Activated T-cell treated with anti-CD3 and anti-CD28 coated beads for 24 hours (primary cell): ENCODE measurements at regions not wholly inside any gene's neighbourhood (a gene's known extent, or its start where the extent isn't known, plus 50 kb on each side); places are given as distances from the start of the nearest gene placed in this dataset.
"Not testable (repeated sequence)": the region's sequence is repeated elsewhere in the genome, so short reads cannot be mapped to it uniquely, and the experiment has no call there.

Experiments
- DNase-seq: peaks from one replicate; pipeline ENCODE4 v3.0.0-alpha.2; 2020; ENCODE audit warnings: low read depth

- DNase-seq, result no peak
These were observed 90.8 kb downstream of the ARL4C start for GRCh38 chr2:234406085-234406484.

GRCh38 chr2:234405462-234405861 is 91.4 kb downstream of the ARL4C start:
- DNase-seq, result no peak

GRCh38 chr2:234404957-234405356 is 91.9 kb downstream of the ARL4C start:
- no peak for DNase-seq

DNA sequence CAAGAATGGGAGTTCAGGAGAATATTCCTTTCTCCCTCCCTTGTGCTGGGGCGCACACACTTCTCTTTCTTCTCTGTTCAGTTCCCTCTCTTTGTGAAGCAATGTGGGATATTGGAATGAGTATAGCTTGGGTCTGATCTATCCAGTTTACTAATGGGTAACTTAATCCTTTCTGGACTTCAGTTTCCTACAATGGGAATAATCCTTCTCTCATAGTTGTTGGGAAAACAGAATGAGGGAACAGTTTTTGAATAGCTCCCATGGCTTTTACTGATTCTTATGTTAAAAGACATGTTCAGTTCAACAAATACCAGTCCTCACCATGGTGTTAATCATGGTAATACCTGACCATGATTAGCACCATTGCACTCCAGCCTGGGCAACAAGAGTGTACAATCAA is 93.1 kb downstream of the ARL4C start:
- no peak for DNase-seq

- DNase-seq, result no peak
These were observed 93.8 kb downstream of the ARL4C start for GRCh38 chr2:234403074-234403473.

DNA sequence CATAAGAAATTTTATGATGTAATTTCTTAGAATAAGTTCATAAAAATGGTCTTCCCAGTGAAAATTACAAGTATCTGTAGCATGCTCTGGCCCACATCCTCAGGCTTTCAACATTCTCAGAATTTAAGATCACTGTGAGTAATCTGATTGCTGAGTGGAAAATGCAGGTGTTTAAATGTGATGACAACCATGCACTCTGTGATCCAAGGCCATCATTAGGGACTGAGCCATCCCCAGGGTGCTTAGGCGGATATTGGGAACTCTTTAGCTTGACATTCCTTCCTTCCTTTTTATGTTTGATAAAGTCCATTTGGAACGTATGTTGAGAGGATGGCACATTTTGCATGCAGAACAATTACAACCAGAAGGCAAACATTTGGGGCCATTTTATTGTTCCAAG is 95.5 kb downstream of the ARL4C start:
- no peak for DNase-seq

- DNase-seq, result no peak
These were observed 97.2 kb downstream of the ARL4C start for GRCh38 chr2:234399451-234400246.

DNA sequence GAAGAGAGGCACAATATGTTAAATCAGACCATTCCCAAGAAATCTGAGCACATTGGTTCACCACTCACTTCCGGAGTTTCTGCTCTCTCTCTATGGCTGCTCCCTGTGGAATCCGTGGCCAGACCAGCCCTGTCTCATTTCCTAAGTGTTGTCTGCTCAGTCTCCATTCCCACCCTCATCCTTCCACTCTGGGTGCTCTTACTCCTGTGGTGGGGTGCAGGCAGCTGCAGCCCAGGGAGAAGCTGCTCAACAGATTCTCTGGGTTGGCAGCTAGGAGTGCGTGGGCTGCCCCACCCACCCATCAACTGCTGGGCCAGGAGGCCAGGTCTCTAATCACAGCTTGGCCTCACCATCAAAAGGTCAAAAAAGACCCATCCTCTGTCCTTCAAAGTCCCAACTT is 98.3 kb downstream of the ARL4C start:
- no peak for DNase-seq

DNA sequence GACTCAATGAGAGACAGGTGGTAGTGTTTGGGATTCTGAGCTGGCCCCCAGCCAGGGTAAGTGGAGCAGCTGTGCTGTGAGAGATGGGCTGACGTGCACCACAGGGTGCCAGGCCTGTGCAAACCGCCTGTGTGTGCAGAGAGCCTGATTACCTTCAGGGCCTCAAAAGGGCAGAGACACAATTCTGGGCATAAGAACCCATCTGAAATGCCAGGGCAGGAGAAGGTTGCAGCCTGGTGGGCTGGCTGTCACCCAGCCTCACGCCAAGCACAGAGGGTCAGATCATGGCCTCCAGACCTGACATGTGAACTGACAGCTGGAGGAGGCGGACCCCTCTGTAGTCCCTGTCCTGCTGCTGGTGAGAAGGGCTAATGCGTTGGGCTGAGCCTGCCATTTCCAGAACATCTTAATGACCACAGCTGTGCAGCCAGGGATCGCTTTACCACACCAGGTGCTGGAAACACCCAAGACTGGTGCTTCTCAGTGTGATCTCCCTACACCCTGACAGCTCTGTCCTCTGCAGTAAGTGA is 100.9 kb downstream of the ARL4C start:
- DNase-seq, result no peak

DNA sequence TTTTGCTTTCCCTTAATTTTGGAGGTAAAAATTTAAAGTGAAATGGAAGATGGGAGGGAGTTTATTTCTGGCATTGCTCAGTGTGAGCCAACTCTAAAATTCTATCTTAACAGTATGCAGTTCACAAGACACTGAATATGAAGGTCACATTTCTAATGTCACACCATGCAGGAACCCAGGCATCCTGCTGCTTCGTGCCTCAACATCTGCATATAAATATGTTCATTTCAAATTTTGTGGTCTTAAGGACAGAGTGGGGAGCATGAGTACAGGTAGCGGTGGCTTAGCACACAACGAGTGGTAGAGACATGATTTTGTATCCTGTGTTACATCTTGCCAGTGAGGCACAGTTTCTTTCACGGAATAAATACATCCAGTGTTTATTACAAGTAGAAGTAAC is 102.4 kb downstream of the ARL4C start:
- no peak for DNase-seq

DNA sequence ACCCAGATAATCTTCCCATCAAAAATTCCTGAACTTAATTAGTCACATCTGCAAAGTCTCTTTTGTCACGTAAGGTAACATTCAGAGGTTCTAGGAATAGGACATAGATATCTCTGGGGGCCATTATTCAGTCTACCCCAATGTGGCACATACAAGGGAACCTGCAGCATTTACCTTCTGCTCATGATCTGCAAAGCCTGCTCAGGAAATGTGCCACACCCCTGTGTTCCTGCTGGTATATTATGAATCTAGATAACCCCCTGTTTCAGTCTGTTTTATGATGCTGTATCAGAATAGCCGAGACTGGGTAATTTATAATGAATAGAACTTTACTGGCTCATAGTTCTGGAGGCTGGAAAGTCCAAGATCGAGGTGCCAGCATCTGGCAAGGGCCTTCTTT is 103.5 kb downstream of the ARL4C start:
- no peak for DNase-seq

DNA sequence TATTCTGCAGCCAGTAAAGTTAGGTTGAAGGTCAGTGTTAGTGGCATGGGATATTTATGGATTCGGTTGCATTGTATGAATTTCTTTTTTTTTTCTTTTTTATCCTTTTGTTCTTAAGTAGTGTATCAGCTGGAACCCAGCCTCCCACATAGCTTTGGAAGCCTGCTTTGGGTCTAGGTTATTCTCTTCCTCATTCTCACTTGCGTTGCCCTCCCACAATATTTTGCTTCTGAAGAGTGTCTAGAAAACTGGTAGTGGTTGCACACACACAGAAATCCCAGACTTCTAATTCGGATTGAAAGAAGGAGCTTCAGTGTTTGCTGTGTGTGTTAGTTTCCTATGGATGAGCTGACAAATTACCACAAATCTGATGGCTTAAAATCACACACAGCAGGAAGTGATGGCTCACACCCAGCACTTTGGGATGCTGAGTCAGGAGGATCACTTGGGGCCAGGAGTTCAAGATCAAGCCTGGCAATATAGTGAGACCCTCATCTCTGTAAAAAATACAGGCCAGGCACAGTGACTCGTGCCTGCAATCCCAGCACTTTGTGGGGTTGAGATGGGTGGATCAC is 104.8 kb downstream of the ARL4C start:
- DNase-seq, result no peak

- no peak for DNase-seq
These were observed 105.3 kb downstream of the ARL4C start for GRCh38 chr2:234391625-234392024.

DNA sequence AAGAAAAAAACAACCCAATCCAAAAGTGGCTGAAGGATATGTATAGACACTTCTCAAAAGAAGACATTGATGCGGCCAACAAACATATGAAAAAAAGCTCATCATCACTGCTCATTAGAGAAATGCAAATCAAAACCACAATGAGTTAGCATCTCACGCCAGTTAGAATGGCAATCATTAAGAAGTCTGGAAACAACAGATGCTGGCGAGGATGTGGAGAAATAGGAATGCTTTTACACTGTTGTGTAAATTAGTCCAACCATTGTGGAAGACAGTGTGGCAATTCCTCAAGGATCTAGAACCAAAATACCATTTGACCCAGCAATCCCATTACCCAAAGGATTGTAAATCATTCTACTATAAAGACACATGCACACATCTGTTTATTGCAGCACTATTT is 107.2 kb downstream of the ARL4C start:
- not testable (repeated sequence) for DNase-seq

DNA sequence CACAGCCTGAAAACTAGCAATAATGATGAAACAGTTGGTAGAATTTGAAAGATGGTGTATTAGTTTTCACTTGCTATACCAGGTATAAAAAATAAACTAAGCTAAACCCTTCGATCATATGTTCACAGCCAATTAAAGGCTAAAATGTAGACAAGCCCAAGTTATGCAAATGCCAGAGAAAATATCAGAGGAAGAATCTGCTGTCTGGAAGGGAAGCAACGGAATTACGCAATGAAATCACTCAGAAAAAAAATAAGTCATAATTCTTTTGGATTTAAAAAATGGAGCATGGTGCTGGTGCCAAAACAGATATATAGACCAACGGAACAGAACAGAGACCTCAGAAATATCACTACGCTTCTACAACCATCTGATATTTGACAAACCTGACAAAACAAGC is 108.3 kb downstream of the ARL4C start:
- DNase-seq, result no peak

GRCh38 chr2:234386971-234387370 is 109.9 kb downstream of the ARL4C start:
- DNase-seq, result no peak

DNA sequence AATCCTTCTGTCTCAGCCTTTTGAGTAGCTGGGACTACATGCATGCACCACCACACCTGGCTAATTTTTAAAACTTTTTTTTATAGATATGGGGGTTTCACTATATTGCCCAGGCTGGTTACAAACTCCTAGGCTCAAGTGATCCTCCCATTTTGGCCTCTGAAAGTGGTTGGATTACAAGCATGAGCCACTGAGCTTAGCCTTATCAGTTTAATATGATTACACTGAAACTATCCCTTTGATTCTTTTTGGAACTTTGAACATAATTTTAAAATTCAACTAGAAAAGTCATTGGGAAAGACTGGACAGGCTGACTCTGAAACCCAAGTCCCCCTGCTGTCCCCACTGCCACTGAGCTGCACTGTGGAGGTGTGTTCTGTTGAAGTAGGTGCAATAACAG is 114.8 kb downstream of the ARL4C start:
- DNase-seq, result no peak

DNA sequence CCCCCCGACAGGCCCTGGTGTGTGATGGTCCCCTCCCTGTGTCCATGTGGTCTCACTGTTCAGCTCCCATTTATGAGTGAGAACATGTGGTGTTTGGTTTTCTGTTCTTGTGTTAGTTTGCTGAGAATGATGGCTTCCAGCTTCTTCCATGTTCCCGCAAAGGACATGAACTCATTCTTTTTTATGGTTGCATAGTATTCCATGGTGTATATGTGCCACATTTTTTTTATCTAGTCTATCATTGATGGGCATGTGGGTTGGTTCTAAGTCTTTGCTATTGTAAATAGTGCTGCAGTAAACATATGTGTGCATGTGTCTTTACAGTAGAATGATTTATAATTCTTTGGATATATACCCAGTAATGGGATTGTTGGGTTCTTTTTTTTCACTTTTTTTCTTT is 117.9 kb downstream of the ARL4C start:
- DNase-seq, result not testable (repeated sequence)

GRCh38 chr2:234378440-234378839 is 118.4 kb downstream of the ARL4C start:
- DNase-seq, result no peak

- DNase-seq, result no peak
These were observed 119.0 kb downstream of the ARL4C start for GRCh38 chr2:234377761-234378391.

DNA sequence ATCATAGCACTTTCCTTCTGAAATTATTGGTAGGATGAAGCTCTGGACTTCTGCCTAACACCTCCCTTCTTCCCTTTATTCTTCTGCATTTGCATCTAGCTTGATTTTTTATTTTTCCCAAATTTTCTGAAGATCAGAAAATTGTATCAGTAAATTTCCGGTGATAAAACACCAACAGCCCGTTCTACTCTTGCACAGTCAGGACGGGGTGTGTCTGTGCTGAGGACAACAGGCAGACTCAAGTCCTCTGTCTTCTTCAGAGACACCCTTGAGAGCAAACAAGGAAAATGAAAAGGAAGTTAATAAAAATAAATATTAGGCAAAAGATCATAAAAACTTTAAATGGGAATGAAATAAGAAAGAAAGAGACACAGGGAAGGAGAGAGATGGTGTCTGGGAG is 120.7 kb downstream of the ARL4C start:
- DNase-seq, result no peak

DNA sequence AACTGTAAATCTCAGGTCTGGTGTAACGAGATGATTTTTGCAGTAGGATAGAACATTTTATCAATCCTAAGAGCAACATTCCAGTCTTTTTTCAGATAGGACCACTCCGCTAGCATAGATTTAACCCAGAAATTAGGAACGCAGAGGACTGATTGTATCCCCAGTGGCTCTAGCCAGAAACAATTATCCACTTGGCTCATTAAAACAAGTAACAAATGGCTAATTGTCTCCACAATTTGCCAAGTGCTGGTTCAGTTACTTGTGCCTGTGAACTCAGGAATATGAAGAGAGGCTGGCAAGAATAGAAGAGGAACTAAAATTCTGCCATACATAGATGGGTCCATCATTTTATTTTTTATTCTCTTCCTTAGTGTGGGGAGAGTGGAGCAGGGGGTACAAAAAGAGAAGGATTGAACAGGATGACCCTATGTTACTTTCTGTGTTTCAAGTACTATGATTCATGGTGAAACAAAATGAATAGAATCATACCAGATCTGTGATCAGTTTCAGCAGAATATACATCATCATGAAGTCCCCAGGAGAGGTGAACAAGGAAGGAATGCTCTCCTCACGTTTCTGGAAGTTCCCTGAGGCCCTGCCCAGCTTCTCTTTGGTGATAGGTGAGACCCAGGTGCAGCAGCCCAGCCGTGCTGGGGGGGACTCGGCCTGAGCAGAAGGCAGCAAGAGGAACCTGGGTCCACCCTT is 121.6 kb downstream of the ARL4C start:
- no peak for DNase-seq

- DNase-seq, result no peak
These were observed 122.1 kb downstream of the ARL4C start for GRCh38 chr2:234374736-234375135.
